Breast epithelium (tissue), 4 donors: ENCODE measurements at regions not wholly inside any gene's neighbourhood (a gene's known extent, or its start where the extent isn't known, plus 50 kb on each side); places are given as distances from the start of the nearest gene placed in this dataset.
"Not testable (repeated sequence)": the region's sequence is repeated elsewhere in the genome, so short reads cannot be mapped to it uniquely, and the experiment has no call there.

Experiments used
- DNase-seq, 2 donors: peaks; one replicate each; pipeline ENCODE4 v3.0.0-alpha.2; 2019; ENCODE audit warnings: low spot score in 2 of 2
- H3K27ac ChIP-seq, 2 donors: fragments of 200-600 bp; sonication (generic) in 1 of 2; one replicate each; pipeline ENCODE4 v1.5.1; 2016 to 2019; ENCODE audit warnings: mild to moderate bottlenecking in 1 of 2
- H3K27me3 ChIP-seq, 2 donors: fragments of 200-600 bp; sonication (generic) in 1 of 2; one replicate each; pipeline versions ENCODE4 v1.5.1 to v1.6.0; 2017 to 2019; ENCODE audit warnings: control low read depth in 1 of 2, mild to moderate bottlenecking in 1 of 2
- H3K36me3 ChIP-seq: fragments of 200-600 bp; one replicate; pipeline ENCODE4 v1.5.1; 2019
- H3K4me1 ChIP-seq, 2 donors: fragments of 200-600 bp; sonication (generic); one replicate each; pipeline ENCODE4 v1.5.1; 2016 to 2019; ENCODE audit warnings: control low read depth in 1 of 2
- H3K4me3 ChIP-seq, 3 donors: fragments of 200-600 bp; sonication (generic); 1 replicate in 2 of 3; 2 replicates in 1 of 3; pipeline ENCODE4 v1.5.1; 2016 to 2019; ENCODE audit warnings: mild to moderate bottlenecking in 3 of 3, moderate library complexity in 2 of 3
- H3K9me3 ChIP-seq, 2 donors: fragments of 200-600 bp; sonication (generic) in 1 of 2; one replicate each; pipeline ENCODE4 v1.5.1; 2016 to 2019; ENCODE audit warnings: control low read depth in 1 of 2
- POLR2A ChIP-seq: fragments of 450-650 bp; IDR thresholded peaks from one replicate; pipeline ENCODE4 v1.6.1; 2016; ENCODE audit warnings: antibody characterized with exemption, mild to moderate bottlenecking, moderate library complexity
- POLR2AphosphoS5 ChIP-seq, 3 donors: sonication (generic); formaldehyde crosslinking; IDR thresholded peaks; one replicate each; pipeline ENCODE4 v1.6.1; 2017; ENCODE audit warnings: antibody characterized with exemption in 3 of 3
- intact Hi-C: fragments of 100-400 bp; cut with DNase I; formaldehyde crosslinking; loops from one replicate; pipeline ENCODE4 v1.15.1; 2023; ENCODE audit warnings: low total_unique reads
- TF ChIP-seq, protein P1 (sequence below), 3 donors: fragments of 450-650 bp; IDR thresholded peaks; one replicate each; pipeline ENCODE4 v1.5.1; 2016 to 2017; ENCODE audit warnings: antibody characterized with exemption in 3 of 3, mild to moderate bottlenecking in 3 of 3, moderate library complexity in 3 of 3

GRCh38 chr12:46982629-46983392, 96.6 kb upstream of the PCED1B start:
- H3K36me3 ChIP-seq = no peaks in the 10 kb centered on the region
- H3K27ac ChIP-seq = no peak overlapping the region
- intact Hi-C loops = no loop called here
- H3K27me3 ChIP-seq = no peaks in the 10 kb centered on the region
- no peak overlapping the region for H3K4me3 ChIP-seq
- no peaks in the 10 kb centered on the region for H3K9me3 ChIP-seq
- no peak for TF ChIP-seq POLR2AphosphoS5 (IDR thresholded peaks at IDR 0.05)
- TF ChIP-seq, protein P1, sequence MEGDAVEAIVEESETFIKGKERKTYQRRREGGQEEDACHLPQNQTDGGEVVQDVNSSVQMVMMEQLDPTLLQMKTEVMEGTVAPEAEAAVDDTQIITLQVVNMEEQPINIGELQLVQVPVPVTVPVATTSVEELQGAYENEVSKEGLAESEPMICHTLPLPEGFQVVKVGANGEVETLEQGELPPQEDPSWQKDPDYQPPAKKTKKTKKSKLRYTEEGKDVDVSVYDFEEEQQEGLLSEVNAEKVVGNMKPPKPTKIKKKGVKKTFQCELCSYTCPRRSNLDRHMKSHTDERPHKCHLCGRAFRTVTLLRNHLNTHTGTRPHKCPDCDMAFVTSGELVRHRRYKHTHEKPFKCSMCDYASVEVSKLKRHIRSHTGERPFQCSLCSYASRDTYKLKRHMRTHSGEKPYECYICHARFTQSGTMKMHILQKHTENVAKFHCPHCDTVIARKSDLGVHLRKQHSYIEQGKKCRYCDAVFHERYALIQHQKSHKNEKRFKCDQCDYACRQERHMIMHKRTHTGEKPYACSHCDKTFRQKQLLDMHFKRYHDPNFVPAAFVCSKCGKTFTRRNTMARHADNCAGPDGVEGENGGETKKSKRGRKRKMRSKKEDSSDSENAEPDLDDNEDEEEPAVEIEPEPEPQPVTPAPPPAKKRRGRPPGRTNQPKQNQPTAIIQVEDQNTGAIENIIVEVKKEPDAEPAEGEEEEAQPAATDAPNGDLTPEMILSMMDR (IDR thresholded peaks at IDR 0.05) = no peak
- TF ChIP-seq POLR2A = no peak
- H3K4me1 ChIP-seq = no peaks in the 10 kb centered on the region
- no peak for DNase-seq

DNA sequence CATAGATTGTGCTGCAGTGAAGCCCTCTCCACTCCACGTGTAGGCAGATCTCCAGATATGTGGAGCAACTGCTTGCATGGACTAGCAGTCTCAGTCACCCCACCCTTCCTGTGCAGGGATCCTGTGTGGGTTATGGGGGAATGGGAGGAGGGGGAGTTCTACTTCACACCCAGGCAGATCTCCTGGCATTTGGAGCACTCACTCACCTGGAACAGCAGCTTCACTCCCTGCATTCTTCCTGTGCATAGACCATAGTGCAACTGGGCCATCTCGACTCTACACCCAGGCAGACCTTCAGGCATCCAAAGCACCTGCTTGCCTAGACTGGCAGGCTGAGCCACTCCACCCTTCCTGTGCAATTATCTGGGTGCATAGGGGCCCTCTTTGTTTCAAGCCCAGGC, 96.0 kb upstream of the PCED1B start:
- no peak overlapping the region for H3K27ac ChIP-seq
- H3K27me3 ChIP-seq = no peaks in the 10 kb centered on the region
- no peaks in the 10 kb centered on the region for H3K36me3 ChIP-seq
- intact Hi-C loops = no loop called here
- H3K4me1 ChIP-seq = no peaks in the 10 kb centered on the region
- H3K9me3 ChIP-seq = no peaks in the 10 kb centered on the region
- TF ChIP-seq, protein P1 (IDR thresholded peaks at IDR 0.05) = no peak
- H3K4me3 ChIP-seq = no peak overlapping the region
- DNase-seq = no peak

GRCh38 chr12:46983959-46984841, 95.2 kb upstream of the PCED1B start:
- TF ChIP-seq, protein P1 (IDR thresholded peaks at IDR 0.05) = peak in 2 of 3 donors; percentile 55 to 77
- TF ChIP-seq POLR2AphosphoS5 (IDR thresholded peaks at IDR 0.05) = no peak
- Histone ChIP-seq H3K4me3 (no peak overlapping the region), H3K4me1 (no peaks in the 10 kb centered on the region), H3K27ac (no peak overlapping the region), H3K27me3 (no peaks in the 10 kb centered on the region), H3K9me3 (no peaks in the 10 kb centered on the region), H3K36me3 (no peaks in the 10 kb centered on the region)
- intact Hi-C loops = no loop called here
- no peak for DNase-seq

GRCh38 chr12:46985816-46986215, 93.6 kb upstream of the PCED1B start:
- H3K4me1 ChIP-seq = no peaks in the 10 kb centered on the region
- no peak for DNase-seq
- no peaks in the 10 kb centered on the region for H3K36me3 ChIP-seq
- no peak overlapping the region for H3K4me3 ChIP-seq
- no peak for TF ChIP-seq POLR2A
- TF ChIP-seq POLR2AphosphoS5 (IDR thresholded peaks at IDR 0.05) = no peak
- TF ChIP-seq, protein P1 (IDR thresholded peaks at IDR 0.05) = no peak
- no peaks in the 10 kb centered on the region for H3K27me3 ChIP-seq
- H3K27ac ChIP-seq = no peak overlapping the region
- intact Hi-C loops = no loop called here
- no peaks in the 10 kb centered on the region for H3K9me3 ChIP-seq

DNA sequence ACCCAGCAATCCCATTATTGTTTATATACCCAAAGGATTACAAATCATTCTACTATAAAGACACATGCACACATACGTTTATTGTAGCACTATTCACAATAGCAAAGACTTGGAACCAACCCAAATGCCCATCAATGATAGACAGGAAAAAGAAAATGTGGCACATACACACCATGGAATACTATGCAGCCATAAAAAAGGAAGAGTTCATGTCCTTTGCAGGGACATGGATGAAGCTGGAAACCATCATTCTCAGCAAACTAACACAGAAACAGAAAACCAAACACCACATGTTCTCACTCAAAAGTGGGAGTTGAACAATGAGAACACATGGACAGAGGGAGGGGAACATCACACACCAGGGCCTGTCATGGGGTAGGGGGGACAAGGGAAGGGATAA, 91.3 kb upstream of the PCED1B start:
- H3K36me3 ChIP-seq, H3K4me1 ChIP-seq, DNase-seq, intact Hi-C loops, H3K27ac ChIP-seq, H3K4me3 ChIP-seq, H3K27me3 ChIP-seq: not testable (repeated sequence)
- peaks cover 0 to 12% of the 10 kb centered on the region in 2 donors for H3K9me3 ChIP-seq
